ENCODE measurements at regions not wholly inside any gene's neighbourhood (a gene's known extent, or its start where the extent isn't known, plus 50 kb on each side); places are given as distances from the start of the nearest gene placed in this dataset.

DNA sequence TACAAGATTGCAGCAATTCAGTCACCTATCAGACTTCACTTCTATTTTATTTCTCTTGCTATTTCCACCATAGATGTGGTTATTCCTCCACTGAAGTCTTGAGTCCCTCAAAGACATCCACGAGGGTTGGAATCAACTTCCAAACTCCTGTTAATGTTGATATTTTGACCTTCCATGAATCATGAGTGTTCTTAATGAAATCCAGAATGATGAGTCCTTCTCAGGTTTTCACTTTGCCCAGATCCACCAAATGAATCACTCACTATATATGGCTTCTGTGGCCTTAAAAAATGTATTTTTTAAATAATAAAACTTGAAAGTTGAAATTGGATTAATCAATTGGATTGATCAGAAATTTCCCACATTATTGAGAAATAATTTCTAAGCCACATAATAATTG lies 1821.0 kb downstream of the EFNA5 start:
- no peak for DNase-seq

DNA sequence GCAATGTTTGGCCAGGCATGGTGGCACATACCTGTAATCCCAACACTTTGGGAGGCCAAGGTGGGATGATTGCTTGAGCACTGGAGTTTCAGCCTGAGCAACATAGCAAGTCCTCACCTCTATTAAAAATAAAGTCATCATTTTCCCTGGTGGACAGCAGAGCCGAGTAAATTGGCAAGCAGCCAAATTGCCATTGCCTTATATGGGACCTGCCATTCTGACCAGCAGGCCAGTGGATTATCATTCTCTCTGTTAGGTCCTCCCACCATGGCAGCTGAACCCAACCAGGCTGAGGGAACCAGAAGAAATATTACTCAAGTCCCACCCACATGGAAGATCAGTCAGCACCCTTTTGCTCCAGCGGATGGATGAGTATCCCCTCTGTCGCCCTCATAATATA lies 1829.9 kb downstream of the EFNA5 start:
- no peak for DNase-seq

DNA sequence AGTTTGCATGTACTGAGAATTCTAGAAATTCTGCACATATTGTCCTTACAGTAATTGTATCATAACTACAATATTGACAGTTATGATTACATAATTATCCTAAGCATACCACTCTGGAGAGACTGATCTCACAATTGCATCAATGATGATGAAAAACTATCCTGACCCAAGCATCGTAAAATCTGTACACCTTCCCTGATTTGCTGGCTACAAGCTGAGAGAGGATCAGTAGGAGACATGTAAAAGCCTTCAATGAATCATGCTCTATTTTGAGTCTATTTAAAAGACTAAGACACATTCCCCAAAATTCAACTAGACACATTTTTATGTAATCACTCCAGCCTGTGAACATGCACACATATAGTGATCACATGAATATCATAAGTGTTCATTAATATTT lies 1833.8 kb downstream of the EFNA5 start:
- no peak for DNase-seq

DNA sequence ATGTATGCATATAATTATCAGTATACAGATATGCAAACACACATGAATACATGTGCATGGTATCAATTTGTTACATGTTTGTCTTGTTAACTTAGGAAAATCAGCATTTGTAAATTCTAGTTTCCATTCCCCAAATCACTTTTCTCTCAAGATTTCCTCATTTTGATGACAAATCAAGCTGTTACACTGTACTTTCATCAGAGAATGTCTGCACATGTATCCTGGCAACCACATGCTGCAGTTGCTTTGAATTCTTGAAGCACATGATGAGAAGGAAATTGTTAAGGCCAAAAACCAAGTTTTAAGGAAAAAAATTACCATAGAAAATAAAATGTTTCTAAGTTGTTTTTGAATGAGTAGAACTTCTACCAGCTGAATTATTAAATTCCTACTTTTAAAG lies 1834.5 kb downstream of the EFNA5 start:
- no peak for DNase-seq

DNA sequence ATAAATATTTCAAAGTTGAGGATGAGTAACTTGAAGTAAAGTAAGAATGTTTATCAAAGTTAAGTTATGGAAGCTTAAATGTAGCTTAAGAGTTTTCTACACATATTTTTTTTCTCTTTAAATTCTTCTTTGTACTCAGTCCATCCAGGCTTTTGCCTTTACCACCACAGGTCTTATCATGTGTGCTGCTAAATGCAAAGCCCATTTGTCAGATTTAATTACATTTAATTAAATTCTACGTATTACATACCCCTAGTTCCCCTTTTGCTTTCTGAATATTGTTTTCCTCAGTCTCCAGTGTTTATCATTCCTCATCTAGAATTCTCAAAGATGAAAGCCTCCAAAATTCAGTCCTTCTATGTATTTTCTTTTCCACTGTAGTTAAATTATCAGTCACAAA lies 1841.9 kb downstream of the EFNA5 start:
- DNase-seq: no peak

DNA sequence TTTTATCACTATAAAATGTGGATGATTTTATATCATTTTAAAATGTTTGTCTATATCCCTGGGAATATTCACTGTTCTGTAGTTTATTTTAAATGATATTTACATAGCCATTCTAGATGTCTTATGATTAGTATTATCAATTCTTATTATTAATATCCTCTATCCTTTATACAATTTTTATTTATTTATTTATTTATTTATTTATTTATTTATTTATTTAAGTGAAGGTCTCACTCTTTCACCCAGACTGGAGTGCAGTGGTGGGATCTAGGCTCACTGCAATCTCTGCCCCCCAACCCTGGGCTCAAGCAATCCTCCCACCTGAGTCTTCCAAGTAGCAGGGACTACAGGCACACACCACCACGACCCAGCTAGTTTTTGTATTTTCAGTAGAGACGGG lies 1848.9 kb downstream of the EFNA5 start:
- DNase-seq: no peak

DNA sequence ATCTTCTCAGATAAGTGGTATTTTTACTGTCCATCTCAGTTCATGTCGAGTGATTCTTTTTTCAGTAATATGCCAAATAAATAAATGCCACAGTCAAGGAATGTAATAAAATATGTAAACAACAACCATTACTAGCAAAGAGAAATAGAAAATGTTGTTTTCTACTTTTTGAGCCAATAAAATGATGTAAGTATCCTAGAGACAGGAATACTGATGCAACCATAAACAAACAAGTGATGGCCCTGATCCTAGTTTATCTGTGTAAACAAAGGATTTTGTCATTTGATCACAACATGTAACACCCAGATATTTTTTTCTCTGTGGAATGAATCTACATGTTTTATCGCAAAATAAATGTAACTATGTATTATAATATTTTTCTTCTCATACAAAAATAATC lies 1852.8 kb downstream of the EFNA5 start:
- DNase-seq: no peak

DNA sequence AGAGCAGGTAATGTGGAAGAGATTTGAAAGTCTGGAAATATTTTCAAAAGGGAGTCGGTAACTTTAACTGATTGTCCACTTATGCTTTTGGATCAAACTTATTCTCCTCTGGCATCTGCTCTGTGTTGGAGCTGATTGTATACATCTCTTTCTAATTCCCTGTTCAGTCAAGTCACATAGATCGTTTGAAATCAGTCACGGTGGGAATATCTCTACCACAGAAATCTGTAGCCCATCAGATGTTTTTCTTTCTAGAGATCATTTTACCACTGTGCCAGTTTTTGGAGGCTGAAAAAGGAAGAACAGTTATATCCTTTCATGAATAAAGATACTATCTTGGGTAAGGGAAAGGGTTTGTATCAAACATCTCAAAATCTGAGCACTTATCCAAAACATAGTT lies 1853.3 kb downstream of the EFNA5 start:
- no peak for DNase-seq

DNA sequence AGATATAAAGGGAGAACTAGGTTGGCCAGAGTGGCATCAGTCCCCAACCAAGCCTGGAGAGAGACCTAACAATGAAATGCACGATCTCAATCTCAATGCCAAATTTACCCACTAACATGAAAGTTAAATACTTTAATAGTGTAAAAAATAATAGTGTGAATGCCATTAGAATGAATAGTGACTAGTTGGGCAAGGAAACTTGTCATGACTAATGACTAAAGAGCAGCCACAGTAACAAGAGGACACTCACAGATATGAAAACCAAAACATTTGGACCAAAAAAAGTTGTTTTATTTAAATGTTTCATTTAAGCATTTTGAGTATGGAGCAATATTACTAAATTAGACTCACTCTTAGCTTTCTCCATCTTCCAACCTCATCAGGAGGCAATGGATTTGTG lies 1853.8 kb downstream of the EFNA5 start:
- no peak for DNase-seq

DNA sequence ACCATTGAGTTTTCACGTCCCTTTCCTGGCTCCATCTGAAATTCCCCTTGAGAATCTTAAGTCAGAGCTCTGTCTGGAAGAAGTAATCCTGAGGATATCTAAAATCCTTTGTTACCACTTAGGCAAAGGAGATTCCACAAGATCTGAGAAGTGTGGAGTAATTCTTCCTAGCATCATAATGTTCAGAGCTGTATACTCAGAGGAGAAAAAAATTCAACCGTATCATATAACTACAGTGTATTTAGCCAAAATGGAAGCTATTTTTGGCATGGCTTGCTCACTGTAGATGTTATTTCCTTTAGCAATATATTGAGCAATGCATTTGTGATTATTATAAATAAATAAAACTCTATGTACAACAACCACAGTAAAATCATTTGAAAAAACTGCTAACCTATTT lies 1858.4 kb downstream of the EFNA5 start:
- DNase-seq: no peak

DNA sequence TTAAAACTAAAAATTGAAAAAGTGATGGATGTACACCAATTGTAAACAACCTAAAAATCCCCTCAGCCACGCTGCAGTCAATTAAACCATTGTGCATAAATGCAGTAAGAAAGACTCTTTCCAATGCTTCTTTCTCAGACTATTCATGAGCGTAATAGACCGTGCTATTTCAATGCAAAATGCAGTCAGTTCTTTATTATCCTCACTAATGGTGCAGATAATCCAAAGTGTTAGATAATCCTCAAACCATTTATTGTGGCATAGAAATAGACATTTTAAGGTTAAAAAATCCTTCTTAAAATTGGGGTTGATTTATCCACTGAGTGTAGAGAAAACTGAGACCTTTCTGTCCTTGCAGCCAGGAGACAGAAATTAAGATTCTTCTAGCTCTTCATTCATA lies 1862.8 kb downstream of the EFNA5 start:
- DNase-seq: no peak

DNA sequence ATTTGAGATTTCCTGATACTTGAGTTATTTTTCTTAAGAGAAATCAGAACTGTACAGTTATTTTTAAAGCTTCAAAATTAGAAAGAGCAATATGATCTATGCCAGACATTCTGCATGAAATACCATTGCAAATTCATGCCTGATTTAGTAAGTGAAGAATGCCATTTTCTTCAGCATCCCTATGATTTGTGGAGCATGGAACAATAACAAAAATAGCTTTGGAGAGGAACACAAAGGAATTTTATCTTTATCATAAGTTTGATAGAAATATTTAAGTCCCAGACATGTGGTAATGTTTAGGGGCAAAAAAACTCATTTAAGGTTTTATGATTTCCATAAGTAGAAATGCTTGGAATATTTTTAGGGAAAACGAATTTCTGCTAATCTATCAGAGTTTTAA lies 1863.4 kb downstream of the EFNA5 start:
- no peak for DNase-seq

DNA sequence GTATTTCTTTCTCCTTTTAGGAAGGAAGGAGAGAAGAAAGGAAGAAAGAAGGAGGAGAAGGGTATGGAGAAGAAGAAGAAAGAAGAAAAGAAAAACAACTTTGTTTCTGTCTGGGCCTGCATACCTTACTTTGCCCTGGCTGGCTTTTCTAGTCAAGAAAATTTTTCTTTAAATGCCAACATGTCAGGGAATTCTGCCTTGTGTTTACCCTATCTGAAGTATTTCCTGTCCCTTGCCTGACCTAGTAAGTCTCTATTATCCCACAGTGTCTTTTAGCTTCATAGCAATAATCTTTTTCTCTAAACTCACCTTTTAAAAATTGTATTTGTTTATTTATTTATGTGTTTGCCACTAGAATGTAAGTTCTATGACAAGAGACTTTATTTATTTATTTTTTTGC lies 1864.1 kb downstream of the EFNA5 start:
- DNase-seq: no peak

DNA sequence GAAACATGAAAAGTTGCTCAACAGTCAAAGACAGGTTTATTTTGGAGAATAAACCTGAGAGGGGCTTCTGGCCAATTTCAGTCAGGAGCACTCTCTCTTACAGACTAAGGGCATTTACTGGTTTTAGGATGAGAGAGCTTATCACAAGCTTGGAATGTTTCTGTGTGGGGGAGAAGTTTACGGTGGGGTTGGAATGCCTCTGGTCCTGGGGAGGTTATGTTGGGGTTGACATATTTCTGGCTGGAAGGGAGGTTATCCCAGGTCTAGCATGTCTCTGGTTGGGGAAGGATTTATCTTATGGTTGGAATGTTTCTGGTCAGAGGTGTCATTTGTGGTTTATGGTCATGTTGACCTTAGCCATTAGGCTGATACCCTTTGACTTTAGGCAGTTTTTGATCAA lies 1867.3 kb downstream of the EFNA5 start:
- no peak for DNase-seq

DNA sequence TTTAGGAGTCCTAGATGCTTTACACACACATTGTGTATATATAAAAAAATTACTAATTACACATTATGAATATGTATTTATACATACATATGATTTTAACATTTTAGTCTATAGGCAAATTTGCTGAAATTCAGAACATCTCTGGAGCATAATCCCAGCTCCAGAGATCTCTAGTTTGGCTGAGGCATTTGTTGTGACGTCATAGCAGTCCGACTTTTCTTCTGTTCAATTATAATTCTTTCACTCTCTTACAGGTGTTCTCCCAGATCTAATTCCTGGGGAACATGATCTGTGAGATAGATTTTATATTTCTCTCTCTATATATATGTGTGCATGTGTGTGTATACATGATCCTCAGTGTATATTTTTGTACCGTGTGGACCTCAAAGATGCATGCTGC lies 1876.2 kb downstream of the EFNA5 start:
- DNase-seq: no peak

DNA sequence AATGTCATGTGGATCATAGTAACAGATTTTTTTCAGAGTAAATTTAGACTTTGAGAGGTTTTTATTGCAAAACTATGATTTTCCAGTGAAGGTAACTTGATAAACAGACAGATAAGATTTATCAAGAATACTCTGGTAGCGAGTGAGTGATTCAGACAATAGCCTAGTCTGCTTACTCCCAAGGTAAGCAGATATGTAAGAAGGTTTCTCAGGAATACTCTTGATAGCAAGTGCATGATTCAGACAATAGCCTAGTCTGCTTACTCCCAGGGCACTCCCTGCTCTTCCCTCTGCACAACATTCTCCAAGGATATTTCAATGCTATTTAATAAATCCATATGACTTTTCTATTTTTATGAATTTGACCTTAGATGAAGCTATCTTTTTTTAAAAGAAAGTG lies 1881.5 kb downstream of the EFNA5 start:
- no peak for DNase-seq

DNA sequence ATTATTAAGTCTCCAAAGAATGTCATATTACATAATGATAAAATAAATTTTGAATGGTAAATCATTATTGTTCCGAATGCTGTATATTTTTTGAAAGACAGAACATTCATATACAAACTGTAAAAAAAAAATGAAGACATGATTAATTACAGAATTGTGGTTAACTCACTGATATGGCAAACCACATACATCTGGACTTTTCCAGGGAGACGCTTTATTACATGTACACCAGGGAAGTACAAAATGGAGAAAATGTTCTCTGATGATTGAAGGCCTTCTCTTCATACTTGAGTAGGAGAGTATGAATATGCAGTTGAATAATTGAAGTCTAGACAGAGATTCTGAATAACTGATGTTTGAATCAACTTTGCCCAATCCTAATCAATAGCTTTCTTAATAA lies 1886.9 kb downstream of the EFNA5 start:
- DNase-seq: no peak

DNA sequence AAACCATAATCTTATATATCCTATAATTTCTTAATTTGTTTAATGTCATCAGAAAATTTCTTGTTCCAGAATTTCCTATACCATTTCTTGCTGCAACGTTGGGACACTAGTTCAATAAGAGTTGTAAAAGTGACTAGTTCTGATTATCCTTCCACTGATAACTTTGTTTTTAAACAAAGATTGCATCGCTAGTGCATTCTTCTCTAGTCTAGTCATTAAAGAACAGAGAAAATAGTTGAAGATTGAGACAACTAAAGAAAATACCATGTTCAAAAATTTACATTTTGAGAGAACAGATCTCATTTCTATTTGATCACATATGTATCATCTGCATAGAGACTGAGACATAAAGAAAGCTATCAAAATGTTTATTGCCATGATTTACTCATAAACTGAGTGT lies 1888.2 kb downstream of the EFNA5 start:
- DNase-seq: no peak

DNA sequence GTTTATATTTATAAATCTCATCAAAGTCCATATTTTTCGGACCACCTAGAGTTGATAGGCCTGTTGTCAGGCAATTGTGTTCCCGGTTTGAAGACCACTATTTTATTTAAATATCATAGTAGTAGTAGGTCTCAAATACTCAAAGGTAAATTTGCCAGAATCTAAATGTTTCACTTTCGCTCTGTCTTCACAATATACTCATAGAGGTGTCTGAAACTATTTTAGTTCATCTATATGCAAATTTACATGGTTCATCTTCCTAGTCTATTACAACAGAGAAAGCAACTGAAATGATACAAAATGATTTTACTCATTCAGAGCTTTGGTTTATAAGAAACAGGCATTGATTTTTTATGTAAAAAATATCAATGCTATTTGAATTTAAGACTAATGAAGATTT lies 1897.5 kb downstream of the EFNA5 start:
- no peak for DNase-seq

DNA sequence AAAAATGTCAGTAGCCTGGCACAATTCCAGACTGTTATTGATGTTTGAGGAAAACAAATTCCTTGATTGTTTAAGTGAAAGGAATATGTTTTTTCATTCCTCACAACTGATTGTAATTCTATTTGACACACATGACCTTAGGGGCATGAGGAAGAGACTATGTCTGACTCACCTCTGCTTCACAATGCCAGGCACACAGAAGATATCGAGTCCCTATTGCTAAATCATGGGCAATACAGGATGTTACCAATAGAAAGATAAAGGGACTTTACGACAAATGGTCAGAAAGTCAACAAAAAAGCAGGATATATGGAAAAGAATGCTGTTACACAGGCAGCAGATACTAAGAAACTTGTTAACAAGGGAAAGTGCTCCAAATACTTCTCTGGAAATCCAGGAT lies 1903.5 kb downstream of the EFNA5 start:
- DNase-seq: no peak

DNA sequence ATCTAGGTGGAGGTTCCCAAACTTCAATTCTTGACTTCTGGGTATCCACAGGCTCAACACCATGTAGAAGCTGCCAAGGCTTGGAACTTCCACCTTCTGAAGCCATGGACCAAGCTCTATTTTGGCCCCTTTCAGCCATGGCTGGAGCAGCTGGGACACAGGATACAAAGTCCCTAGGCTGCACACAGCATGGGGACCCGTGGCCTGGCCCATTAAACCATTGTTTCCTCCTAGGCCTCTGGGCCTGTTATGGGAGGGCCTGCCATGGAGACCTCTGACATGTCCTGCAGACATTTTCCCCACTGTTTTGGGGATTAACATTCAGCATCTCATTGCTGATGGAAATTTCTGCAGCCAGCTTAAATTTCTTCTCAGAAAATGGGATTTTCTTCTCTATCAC lies 1908.0 kb downstream of the EFNA5 start:
- no peak for DNase-seq

DNA sequence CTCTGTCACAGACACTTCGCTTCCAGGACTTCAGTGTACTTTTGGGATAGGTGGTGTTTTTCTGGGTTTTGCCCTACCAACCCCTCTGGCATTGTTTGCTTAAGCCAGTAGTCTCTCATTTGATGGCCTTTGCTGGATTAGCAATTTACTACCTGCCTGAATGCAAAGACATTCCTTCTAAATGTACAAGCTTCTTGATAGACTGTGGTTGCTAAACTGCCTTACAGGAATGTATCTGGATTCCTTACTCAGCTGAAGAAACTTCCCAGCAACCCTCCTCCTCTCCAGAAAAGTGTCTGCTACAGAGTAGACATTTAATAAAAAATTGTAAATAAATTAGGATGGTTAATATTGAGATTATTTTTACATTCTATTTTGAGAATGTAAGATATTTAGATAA lies 1916.7 kb downstream of the EFNA5 start:
- DNase-seq: no peak

DNA sequence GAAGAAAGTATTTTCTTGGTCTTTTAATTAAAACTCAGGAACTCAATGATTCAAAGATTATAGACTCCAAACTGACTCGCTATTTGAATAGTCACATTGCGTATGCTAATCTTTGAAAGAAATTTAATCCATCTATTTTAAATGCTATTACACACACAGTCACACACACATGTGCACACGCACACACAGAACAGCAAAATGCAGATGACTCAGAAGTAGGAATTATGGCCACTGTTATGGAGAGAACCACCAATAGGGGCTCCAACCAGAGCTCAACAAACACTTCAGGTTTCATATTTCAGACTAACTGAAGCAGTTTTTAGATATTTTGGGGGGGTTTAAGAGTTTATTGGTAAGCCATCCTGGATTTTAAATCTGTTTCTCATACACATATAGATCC lies 1917.9 kb downstream of the EFNA5 start:
- no peak for DNase-seq

DNA sequence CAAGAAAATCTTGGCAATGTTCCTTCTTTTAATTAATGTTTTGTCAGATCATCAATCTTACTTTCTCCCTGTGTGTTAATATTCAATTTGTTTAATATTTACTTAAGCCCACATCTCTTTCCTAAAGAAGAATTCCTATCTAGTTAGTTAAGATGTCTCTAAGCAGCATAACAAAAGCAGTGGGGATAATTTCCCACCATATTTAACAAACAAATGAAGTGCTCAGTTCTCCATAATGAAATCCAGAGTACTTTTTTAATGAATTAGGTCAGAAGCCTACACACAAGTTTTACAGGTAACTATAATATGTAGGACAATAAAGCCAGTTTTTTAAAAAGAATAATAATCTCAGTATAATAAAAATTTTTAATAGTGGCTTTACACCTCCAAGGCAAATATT lies 1918.8 kb downstream of the EFNA5 start:
- DNase-seq: no peak

DNA sequence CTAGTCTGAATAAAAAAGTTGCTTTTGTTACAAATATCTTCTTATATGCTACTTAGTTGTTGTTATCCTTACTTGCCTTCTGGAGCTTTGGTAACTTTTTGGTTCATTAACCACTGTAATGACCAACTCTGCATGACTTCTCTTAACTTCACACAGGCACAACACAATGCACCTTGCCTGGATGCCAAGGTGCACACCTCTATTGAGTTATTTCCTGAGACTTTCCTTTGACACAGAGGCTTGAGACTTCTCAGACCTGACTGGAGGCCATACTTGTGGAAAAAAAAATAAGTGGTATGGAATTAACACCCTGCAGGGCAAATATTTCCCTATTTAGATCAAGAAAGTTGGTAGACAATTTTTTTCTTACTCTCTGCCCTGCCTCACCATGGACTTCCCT lies 1925.6 kb downstream of the EFNA5 start:
- no peak for DNase-seq

DNA sequence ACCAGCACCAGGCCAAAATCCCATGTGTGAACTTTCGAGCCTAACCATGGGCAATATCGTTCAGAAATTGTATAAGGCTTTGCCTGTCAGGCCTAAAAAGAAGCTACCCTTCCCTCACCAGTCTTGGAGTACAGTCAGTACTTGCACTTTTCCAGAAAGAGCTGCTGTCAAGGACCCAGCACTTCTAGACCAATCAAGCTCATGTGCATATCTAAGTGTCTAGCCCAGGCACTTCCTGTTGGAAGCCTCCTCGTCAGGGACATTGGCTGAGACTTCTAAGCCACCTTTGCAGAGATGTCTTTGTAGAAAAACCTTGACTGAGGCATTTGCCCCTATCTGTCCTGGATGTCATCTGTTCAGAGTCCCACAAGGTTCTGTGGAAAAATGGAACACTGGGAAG lies 1930.5 kb downstream of the EFNA5 start:
- DNase-seq: no peak

DNA sequence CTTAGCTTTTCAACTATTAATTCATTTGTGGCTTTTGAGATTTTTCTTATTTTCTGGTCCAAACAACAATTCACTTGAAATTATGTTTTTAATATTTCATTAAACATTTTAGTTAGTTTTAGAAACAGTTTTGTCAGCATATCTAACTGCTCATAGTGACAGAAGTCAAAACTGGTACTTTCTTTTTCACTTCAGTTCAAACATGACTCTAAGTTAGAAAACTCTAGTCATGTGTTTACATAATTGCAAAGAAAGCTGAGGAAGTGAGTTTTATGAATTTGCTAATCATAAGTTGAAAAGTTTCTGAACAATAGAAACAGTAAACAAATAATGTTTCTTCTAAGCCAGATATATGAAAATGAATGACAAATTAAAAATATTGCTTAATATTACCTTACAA lies 1931.0 kb downstream of the EFNA5 start:
- no peak for DNase-seq

Data from CD4-positive, alpha-beta T cell treated with Interleukin-6 for 4 hours (primary cell).